Heart right ventricle (tissue), 16 donors: ENCODE measurements at regions not wholly inside any gene's neighbourhood (a gene's known extent, or its start where the extent isn't known, plus 50 kb on each side); places are given as distances from the start of the nearest gene placed in this dataset.

Source experiments
- ATAC-seq, 8 donors: fragments of 200-7000 bp; cut with Tn5 transposase; one replicate each; pipeline ENCODE4 v1.9.1; 2020; ENCODE audit warnings: mild to moderate bottlenecking in 8 of 8, moderate library complexity in 8 of 8, moderate number of reproducible peaks in 1 of 8
- DNase-seq, 2 donors: peaks; one replicate each; pipeline ENCODE4 v3.0.0-alpha.2; 2020
- H3K27ac ChIP-seq, 10 donors: fragments of 200-600 bp; sonication (generic) in 2 of 10; one replicate each; pipeline versions ENCODE4 v1.5.0 to v1.8.0; 2020 to 2022; ENCODE audit warnings: mild to moderate bottlenecking in 3 of 10
- H3K27me3 ChIP-seq, 7 donors: fragments of 200-600 bp; one replicate each; pipeline ENCODE4 v1.8.0; 2021 to 2022; ENCODE audit warnings: mild to moderate bottlenecking in 2 of 7
- H3K36me3 ChIP-seq, 9 donors: fragments of 200-600 bp; sonication (generic) in 1 of 9; one replicate each; pipeline versions ENCODE4 v1.5.0 to v1.8.0; 2020 to 2022; ENCODE audit warnings: mild to moderate bottlenecking in 2 of 9
- H3K4me1 ChIP-seq, 9 donors: fragments of 200-600 bp; sonication (generic) in 1 of 9; one replicate each; pipeline versions ENCODE4 v1.5.0 to v1.8.0; 2020 to 2022; ENCODE audit warnings: mild to moderate bottlenecking in 4 of 9
- H3K4me3 ChIP-seq, 10 donors: fragments of 200-600 bp; sonication (generic) in 2 of 10; one replicate each; pipeline versions ENCODE4 v1.5.0 to v1.8.0; 2020 to 2022; ENCODE audit warnings: mild to moderate bottlenecking in 7 of 10, moderate library complexity in 2 of 10
- H3K9me3 ChIP-seq, 11 donors: fragments of 200-600 bp in 10 of 11; sonication (generic) in 2 of 11; one replicate each; pipeline versions ENCODE4 v1.5.0 to v1.8.0; 2013 to 2022; ENCODE audit warnings: mild to moderate bottlenecking in 2 of 11, control low read depth in 1 of 11, moderate library complexity in 1 of 11
- WGBS, 2 donors: extraction: QIAGEN DNeasy Blood & Tissue Kit; methylation state at CpG; one replicate each; pipeline ENCODE4 v1.1.7; 2013; ENCODE audit warnings: inconsistent platforms in 1 of 2; 5-methylcytosine and 5-hydroxymethylcytosine counted together
- intact Hi-C, 10 donors: fragments of 100-400 bp; cut with DNase I; formaldehyde crosslinking; loops; one replicate each; pipeline versions ENCODE4 v1.11.1 to v1.14.2; 2022
- TF ChIP-seq, protein P1 (sequence below), 9 donors: fragments of 200-600 bp; sonication (generic) in 2 of 9; IDR thresholded peaks; one replicate each; pipeline versions ENCODE4 v1.5.0 to v1.8.0; 2021 to 2022; ENCODE audit warnings: antibody characterized with exemption in 9 of 9, mild to moderate bottlenecking in 5 of 9, moderate library complexity in 1 of 9
- donor health status: Arrhythmogenic right ventricular cardiomyopathy.
- donor health status: ischemic (EF 13 %, LVEDD 7.1; RV severe dilation, severe dysfunction).
- donor health status: healthy with polysubstance abuse.
- donor health status: DM: no; HTN: yes; CAD: no.
- donor health status: DM: no; HTN: no; CAD: no.
- donor health status: ischemic (EF 25% LVEDD 6.9; RV normal size, moderate dysfunction).
- donor health status: ischemic (EF 25% LVEDD 5.7; RV mildly dilated, moderate dysfunction).
- donor health status: healthy.
- donor health status: DM: yes; HTN: yes; CAD: no.
- donor health status: Ischemic cardiomyopathy.
- donor health status: ischemic (EF 35%, LVEDD 5.7; RV mildly dilated, moderate dysfunction).
- donor health status: nonischemic (EF 11% LVEDD 7.7; RV severe dilation, severe dysfunction).
- donor health status: DM: yes; HTN: yes; CAD: no.
- donor health status: PGD.
- donor health status: ischemic (EF 29% LVEDD 5.4; RV normal size, mild dysfunction).
- donor health status: nonischemic (EF 23%, LVEDD 6.1; RV moderate dilation, normal function).

DNA sequence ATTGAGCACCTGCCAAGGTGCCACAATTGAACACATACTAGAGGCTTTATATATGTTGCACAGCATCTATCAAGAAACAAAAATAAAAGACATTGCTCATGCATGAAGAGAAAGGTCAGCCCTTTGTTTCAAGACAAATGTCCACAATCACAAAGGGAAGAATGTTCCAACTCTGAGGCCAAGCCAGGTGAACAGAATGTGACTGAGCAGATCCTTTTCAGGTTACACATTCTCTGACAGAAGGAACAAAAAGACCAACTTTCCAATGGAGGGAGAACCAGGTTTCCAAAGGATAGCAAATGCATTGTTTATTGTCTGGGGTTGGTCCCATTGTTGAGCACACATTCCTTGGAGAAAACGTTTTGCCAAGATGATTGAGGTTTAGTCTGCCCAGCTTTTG is 50.2 kb upstream of the FAM174B start:
- no peaks in the 10 kb centered on the region for H3K9me3 ChIP-seq
- no peak overlapping the region for H3K27ac ChIP-seq
- H3K4me1 ChIP-seq, result no peaks in the 10 kb centered on the region
- H3K4me3 ChIP-seq, result no peak overlapping the region
- TF ChIP-seq, protein P1, sequence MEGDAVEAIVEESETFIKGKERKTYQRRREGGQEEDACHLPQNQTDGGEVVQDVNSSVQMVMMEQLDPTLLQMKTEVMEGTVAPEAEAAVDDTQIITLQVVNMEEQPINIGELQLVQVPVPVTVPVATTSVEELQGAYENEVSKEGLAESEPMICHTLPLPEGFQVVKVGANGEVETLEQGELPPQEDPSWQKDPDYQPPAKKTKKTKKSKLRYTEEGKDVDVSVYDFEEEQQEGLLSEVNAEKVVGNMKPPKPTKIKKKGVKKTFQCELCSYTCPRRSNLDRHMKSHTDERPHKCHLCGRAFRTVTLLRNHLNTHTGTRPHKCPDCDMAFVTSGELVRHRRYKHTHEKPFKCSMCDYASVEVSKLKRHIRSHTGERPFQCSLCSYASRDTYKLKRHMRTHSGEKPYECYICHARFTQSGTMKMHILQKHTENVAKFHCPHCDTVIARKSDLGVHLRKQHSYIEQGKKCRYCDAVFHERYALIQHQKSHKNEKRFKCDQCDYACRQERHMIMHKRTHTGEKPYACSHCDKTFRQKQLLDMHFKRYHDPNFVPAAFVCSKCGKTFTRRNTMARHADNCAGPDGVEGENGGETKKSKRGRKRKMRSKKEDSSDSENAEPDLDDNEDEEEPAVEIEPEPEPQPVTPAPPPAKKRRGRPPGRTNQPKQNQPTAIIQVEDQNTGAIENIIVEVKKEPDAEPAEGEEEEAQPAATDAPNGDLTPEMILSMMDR (IDR thresholded peaks at IDR 0.05), result no peak
- no peak for DNase-seq
- H3K27me3 ChIP-seq, result no peaks in the 10 kb centered on the region
- intact Hi-C loops, result loop anchor here in 1 of 10 donors (10.0 kb wide), 1 partner anchor 431 kb away; no protein-coding TSS in a partner anchor
- ATAC-seq, result no peak
- WGBS, 2 donors, result 35 to 41% methylated on average over 1 of the region's 1 CpG
- H3K36me3 ChIP-seq, result no peaks in the 10 kb centered on the region

DNA sequence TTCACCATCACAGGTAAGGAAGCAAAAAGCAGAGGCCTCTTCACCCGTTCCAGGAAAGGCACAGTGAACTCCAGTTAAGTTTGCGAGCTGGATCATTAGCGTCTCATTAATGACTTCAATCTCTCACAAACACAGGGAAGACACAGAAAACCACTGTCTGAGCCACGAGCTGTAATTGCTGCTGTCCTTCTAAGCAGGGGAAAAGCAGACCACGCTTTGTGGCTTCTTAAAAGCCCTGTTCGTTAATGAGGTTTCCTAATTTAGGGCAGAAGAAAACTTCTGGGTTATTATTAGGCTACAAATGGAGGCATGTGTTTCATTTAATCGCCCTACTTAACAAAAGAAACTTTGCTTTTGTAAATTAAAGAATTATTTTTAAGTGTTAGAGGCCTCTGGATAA is 50.6 kb upstream of the FAM174B start:
- no peaks in the 10 kb centered on the region for H3K4me1 ChIP-seq
- TF ChIP-seq, protein P1 (IDR thresholded peaks at IDR 0.05), result no peak
- H3K27ac ChIP-seq, result no peak overlapping the region
- intact Hi-C loops, result loop anchor here in 1 of 10 donors (10.0 kb wide), 1 partner anchor 431 kb away; no protein-coding TSS in a partner anchor
- WGBS, 2 donors, result 80 to 83% methylated on average over 7 of the region's 7 CpGs
- H3K36me3 ChIP-seq, result no peaks in the 10 kb centered on the region
- H3K4me3 ChIP-seq, result no peak overlapping the region
- ATAC-seq, result no peak
- DNase-seq, result no peak
- H3K9me3 ChIP-seq, result no peaks in the 10 kb centered on the region
- H3K27me3 ChIP-seq, result no peaks in the 10 kb centered on the region

DNA sequence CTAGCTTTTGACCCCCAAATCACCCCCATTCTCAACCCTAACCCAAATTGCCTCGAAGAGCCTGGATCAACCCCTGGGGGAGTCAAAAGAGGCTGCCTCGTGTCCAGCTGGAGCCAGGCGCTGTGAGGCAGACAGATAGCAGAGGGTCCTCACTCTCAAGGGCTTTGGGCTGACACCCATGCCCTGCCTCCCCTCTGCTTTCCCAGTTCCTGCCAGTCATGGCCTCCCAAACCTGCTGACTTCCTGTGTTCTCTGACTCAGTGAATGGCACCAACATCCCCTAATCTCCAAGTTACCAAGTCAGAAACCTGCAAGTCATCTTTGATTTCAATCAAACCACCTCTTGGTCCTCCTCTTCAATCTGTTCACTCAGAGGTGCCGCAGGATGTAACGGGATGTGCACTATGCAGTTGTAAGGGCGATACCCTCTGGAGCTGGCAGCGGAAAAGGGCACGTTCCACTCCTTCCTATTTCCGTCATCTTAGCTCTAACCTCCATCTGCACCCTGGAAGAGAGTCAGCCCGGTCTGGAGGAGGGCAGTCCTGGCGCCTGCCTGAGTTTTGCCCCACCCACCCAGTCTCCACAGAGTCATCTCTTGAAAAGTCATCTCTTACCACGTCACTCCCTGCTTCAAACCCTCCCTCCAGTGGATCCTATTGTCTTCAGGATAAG is 52.4 kb upstream of the FAM174B start:
- intact Hi-C loops, result loop anchor here in 1 of 10 donors (10.0 kb wide), 1 partner anchor 433 kb away; no protein-coding TSS in a partner anchor
- no peaks in the 10 kb centered on the region for H3K9me3 ChIP-seq
- DNase-seq (no peak), ATAC-seq (no peak)
- H3K27me3 ChIP-seq, result no peaks in the 10 kb centered on the region
- no peak overlapping the region for H3K4me3 ChIP-seq
- no peak overlapping the region for H3K27ac ChIP-seq
- H3K4me1 ChIP-seq, result no peaks in the 10 kb centered on the region
- no peaks in the 10 kb centered on the region for H3K36me3 ChIP-seq
- TF ChIP-seq, protein P1 (IDR thresholded peaks at IDR 0.05), result no peak
- WGBS, 2 donors, result 84 to 85% methylated on average over 12 of the region's 12 CpGs

DNA sequence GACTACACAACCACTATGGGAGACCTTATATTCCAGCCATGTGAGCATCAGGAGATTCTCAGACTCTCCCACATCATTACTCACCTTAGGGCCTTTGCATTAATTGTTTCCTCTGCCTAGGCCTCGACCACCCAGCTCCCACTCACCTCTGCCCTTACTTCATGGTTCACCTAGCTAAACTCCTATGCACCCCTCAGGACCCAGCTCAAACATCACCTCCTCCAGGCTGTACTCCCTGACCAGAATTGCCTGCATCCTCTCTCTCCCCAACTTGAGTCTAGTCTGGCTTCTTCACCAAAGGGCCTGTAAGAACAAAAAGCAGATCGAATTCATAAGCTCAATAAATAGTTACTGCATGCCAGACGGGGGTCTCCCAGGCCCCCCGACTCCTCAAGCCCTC is 53.1 kb upstream of the FAM174B start:
- H3K4me3 ChIP-seq, result no peak overlapping the region
- TF ChIP-seq, protein P1 (IDR thresholded peaks at IDR 0.05), result no peak
- DNase-seq (no peak), ATAC-seq (no peak)
- WGBS, 2 donors, result 92 to 93% methylated on average over 4 of the region's 4 CpGs
- H3K36me3 ChIP-seq, result no peaks in the 10 kb centered on the region
- H3K27me3 ChIP-seq, result no peaks in the 10 kb centered on the region
- H3K27ac ChIP-seq, result no peak overlapping the region
- no peaks in the 10 kb centered on the region for H3K9me3 ChIP-seq
- no peaks in the 10 kb centered on the region for H3K4me1 ChIP-seq
- intact Hi-C loops, result loop anchor here in 1 of 10 donors (10.0 kb wide), 1 partner anchor 434 kb away; no protein-coding TSS in a partner anchor
